Tibial nerve (tissue), 4 donors: ENCODE measurements at regions not wholly inside any gene's neighbourhood (a gene's known extent, or its start where the extent isn't known, plus 50 kb on each side); places are given as distances from the start of the nearest gene placed in this dataset.

Experiments
- EP300 ChIP-seq, 2 donors: sonication (generic); formaldehyde crosslinking; IDR thresholded peaks; one replicate each; pipeline ENCODE4 v1.6.1; 2017; ENCODE audit warnings: antibody characterized with exemption in 2 of 2, mild to moderate bottlenecking in 1 of 2
- POLR2A ChIP-seq, 2 donors: fragments of 450-650 bp; IDR thresholded peaks; one replicate each; pipeline ENCODE4 v1.6.1; 2017; ENCODE audit warnings: antibody characterized with exemption in 2 of 2, mild to moderate bottlenecking in 2 of 2, moderate library complexity in 2 of 2
- TF ChIP-seq, protein P1 (sequence below), 5 experiments: fragments of 200-600 bp in 3 of 5; fragments of 450-650 bp in 2 of 5; sonication (generic) in 3 of 5; IDR thresholded peaks; one replicate each; pipeline ENCODE4 v1.5.1; 2016 to 2019; ENCODE audit warnings: antibody characterized with exemption in 5 of 5, mild to moderate bottlenecking in 3 of 5, moderate library complexity in 2 of 5

- TF ChIP-seq, protein P1, sequence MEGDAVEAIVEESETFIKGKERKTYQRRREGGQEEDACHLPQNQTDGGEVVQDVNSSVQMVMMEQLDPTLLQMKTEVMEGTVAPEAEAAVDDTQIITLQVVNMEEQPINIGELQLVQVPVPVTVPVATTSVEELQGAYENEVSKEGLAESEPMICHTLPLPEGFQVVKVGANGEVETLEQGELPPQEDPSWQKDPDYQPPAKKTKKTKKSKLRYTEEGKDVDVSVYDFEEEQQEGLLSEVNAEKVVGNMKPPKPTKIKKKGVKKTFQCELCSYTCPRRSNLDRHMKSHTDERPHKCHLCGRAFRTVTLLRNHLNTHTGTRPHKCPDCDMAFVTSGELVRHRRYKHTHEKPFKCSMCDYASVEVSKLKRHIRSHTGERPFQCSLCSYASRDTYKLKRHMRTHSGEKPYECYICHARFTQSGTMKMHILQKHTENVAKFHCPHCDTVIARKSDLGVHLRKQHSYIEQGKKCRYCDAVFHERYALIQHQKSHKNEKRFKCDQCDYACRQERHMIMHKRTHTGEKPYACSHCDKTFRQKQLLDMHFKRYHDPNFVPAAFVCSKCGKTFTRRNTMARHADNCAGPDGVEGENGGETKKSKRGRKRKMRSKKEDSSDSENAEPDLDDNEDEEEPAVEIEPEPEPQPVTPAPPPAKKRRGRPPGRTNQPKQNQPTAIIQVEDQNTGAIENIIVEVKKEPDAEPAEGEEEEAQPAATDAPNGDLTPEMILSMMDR (IDR thresholded peaks at IDR 0.05), result no peak
- no peak for TF ChIP-seq POLR2A (IDR thresholded peaks at IDR 0.05)
- TF ChIP-seq EP300 (IDR thresholded peaks at IDR 0.05), result no peak
These were observed 485.7 kb downstream of the NUF2 start for GRCh38 chr1:163807331-163808049.
